Stimulated activated CD8-positive, alpha-beta memory T cell treated with anti-CD3 and anti-CD28 coated beads, Interleukin-4, amount 100 ng/mL, for 48 hours (primary cell): ENCODE measurements at regions not wholly inside any gene's neighbourhood (a gene's known extent, or its start where the extent isn't known, plus 50 kb on each side); places are given as distances from the start of the nearest gene placed in this dataset.

Experiments
- DNase-seq: peaks from one replicate; pipeline ENCODE4 v3.0.0-alpha.2; 2020

DNA sequence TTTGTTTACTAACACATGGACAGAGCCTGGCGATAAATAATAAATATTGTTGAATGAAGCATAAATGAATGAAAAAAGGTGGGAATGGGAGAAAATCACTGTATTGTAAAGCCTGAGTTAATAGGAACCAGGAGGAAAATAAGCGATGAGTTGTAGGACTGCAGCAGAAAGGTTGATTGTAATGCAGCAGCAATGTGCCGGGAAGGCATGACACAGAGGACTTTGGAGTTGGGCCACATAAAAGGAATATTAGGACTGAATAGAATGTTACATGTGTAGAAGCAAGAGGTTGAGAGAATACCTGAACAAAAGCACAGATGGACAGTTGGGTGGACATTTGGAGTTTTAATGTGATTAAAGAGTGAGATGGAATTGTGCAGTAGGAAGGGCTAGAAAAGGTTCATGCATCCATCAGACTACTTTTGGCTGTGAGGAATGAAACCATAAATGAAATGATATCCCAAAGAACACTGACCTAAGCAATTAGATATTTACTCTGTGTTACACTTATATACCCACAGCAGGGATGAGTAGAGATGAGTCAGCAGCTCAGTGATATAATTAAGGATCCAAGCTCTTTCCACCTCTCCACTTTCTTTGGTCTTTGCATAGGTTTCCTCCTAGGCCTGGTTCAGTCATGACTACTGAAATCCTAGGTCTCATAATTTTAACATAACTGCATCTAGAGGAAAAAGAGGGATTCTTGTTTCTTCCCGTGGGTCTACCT, 55.4 kb downstream of the CCER1 start:
- no peak for DNase-seq

DNA sequence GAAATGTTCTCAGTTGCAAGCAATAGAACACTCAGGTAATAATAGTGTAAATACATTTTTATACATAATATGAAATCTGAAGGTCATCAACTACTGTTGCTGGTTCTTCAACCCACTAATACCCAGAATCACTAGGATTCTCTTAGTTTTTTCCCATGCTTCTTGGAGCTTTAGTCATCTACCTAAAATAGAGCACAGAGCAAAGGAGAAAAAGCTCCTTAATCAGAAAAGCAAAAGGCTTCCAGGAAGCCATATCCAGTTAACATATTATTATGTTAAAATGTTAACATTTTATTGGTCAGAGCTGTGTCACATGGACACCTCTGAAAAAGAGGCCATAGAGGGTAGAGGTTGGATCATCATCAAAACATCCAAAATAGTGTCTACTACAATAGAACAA, 57.0 kb downstream of the CCER1 start:
- DNase-seq, result no peak

DNA sequence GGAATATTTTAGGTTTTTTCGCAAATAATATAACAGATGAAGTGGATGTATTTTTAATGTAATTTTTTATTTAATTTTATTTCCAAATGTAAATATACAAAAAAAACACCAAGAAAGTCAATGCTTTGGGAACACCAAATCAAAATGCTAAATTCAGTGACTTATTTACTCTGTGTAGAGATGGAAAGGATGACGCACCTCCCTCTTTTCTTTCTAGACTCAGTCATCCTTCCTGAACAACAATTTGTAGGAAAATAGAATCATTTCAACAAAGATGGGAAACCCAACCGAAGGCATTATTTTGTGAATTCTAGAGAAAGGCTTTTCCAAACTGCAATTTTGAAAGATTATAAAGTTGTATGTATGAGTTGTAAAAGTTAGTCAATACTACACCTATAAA, 57.7 kb downstream of the CCER1 start:
- no peak for DNase-seq

DNA sequence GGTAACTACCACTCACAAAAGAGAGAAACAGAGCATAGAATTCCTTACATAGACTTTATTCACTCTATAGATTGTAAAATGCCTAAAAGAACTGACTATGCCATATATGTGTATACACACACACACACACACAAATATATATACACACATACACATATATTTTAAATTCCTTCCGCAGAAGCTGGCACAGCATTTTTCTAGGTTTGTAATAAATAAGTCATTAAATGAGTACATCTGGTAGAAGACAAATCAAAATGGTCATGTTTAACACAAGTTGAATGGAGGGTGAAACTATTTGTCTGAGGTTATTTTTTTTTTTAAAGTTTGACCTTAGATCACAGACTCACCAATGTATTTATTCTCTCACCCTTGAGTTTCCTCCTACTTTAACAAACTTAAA, 58.2 kb downstream of the CCER1 start:
- no peak for DNase-seq

DNA sequence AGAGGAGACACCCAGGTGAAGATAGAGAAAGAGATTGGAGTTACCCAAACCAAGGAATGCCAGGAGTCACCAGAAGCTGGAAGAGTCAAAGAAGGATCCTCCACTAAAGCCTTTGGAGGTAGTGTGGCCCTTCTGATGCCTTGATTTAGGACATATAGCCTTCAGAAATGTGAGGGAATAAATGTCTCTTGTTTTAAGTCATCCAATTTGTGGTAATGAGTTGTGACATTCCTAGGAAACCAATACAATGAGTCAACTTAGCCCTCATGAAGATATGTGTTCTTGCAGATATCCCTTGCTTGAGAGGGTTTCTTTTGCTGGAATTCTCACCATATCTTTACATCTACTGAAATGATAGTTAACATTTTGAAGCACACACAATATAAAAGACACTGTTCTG, 58.8 kb downstream of the CCER1 start:
- no peak for DNase-seq

DNA sequence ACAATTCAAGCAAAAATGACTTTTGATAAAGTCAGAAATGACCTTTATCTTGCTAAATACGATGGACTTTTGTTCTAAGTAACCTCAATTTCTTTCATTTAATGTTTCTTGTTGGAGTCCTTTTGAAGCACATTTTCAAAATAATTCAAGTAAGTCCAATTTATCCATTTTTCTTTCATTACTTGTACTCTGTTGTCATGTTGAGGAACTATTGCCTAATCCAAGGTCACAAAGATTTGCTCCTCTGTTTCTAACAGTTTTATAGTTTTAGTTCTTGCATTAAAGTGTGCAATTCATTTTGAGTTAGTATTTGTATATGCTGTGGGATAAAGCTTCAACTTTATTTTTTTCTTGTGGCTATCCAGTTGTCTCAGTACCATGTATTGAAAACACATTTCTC, 66.7 kb downstream of the CCER1 start:
- no peak for DNase-seq

DNA sequence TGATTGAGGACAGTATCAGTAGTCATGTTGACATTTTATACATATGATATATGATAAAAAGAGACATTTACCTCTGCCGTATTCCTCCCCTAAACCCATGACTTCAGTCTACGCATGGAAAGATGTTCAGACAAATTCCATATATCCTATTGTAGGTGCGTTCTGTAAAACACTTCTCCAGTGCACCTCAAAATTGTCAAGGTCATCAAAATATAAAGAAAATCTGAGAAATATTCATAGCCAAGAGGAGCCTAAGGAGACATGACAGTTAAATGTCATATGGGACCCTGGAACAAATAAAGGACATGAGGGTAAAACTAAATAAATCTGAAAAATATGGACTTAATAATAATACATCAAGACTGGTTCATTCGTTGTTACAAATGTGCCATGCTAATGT, 71.5 kb downstream of the CCER1 start:
- DNase-seq, result no peak

DNA sequence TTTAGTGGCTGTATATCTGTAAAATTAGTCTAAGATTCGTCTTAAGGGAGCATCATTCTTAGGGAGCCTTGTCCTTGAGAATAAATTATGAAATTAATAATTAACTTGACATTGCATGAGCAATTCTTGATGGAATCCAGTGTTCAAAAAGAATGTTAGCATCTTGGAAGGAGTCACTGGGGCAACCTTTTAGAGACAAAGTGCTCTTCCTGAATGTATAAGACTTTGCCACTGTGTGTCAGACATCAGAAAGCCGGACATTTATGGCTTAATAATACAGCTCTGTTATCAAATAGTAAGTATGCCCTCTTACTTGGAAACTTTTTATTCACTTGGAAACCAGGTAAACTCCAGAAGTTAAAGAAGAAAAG, 83.3 kb downstream of the CCER1 start:
- DNase-seq, result no peak

DNA sequence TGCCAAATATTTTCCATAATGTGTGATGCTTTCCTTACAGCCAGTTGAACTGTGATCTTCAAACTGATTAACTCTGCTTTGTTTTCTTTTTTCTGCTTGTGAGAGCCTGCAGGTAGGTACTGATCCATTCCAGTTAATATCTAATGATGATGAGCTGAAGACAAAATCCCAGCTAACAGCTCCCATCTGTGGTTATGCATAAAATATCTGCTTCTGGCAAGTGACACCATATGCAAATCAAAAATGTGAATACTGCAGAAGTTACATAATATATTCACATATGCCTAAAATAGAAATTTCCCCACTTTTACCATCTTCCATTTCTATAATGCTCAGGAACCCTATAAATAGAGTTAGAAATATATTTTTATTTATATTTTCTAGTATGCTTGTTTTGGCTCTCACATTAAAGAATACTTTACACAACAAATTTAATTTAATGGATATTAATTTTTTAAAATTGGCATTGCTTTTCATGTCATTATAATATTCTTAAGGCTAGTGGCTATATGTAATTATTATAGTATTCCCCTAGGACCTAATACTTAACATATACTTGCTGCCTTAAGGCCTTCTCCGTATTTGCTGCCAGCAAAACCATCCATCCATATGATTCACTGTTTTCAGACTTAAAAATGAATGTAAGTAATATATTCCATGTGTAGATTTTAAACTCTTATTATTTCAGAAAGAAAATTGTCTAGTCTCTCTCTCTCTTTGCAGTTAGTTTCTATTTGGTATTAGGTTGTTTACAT, 83.8 kb downstream of the CCER1 start:
- DNase-seq, result no peak

DNA sequence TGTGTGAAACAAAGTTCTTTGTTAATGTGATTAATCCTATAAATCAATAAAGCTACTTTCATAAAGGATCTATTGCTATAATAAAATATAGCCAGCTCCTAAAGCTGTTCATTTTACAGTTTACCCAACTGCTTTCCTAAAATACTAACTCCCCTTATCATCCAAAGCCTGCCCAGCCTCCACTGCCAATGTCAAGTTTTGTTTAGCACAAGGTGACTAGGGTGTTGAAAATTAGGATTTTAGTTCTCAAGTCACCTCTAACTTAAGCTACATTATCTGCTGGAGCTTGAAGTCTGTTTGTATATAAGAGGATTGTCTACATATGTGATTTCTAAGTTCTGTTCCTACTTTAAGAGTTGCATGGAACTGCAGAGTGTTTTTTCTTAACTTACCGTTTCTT, 86.3 kb downstream of the CCER1 start:
- DNase-seq, result no peak

DNA sequence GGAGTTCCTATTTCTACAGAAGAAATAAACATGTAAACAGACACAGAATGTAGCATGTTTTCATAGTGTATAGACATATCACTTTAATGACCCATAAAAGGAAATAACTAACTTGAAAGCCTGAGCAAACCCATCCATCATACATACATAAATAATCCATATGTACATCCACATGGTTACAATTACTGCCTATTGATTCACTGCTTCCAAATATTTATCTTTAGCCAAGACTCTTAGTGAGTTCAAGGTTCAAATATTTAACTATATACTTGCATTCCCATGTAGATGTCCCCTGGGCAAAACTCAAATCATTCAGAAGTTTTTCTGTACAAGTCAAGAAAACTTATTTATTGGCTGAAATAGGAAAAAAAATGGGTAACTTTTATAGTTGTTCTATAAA, 95.4 kb downstream of the CCER1 start:
- no peak for DNase-seq

DNA sequence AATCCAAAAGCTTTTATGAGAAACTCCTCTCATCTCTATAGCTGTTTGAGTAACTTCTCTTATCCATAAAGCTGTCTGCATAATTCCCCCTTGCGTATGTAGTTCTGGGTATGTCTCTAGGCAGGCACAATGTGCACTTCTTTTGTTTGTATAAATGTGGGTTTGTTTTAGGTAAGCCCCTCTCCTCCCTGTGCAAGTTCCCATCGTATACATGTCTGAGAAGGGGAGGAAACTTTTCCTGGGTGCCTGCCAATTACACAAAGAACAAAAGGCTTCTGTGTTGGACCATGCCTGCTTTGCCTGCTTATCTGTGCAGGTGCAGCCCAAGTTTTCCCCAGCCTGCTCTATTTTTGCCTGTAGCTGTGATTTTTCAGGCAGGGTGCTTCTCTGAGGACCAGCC, 96.7 kb downstream of the CCER1 start:
- no peak for DNase-seq

DNA sequence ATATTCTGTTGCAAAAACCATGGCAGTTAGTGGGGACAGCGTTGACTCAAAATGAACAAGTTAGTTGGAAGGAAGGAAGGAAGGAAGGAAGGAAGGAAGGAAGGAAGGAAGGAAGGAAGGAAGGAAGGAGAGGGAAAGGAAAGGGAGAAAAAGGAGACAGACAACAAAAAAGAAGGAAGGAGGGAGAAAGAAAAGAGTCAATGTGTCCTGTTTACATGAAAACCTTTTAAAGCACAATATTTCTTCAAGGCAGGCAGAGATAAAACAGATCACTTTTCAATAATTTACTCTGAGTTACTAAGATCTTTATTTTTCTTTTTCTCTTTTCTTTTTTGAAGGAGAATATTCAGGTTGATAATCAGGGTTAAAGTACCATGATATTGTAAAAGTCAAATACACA, 99.4 kb downstream of the CCER1 start:
- DNase-seq, result no peak

DNA sequence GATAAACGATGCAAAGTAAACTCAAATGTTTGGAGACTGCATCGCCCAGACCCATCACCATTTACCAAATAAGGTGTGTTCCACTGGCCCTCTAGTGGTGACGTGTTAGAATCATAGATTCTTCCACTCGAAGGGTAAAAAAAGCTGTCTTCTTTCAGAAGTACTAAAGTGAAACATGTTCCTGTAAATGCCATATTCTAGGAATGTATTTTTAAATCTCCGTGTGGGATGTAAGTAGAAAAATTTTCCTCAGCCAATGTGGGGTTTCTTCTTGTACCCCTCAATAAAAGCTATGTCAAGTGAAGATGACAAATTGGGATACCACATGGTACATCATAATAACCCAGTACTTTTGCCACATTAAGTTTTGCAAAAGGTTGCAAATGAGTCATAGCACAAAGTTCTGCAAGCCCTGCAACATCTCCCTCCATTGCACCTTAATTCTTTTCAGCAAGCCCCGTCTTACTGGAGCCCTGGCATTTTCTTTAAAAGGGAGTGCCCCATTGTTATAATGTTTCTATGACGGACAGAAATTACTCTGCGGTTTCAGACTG, 100.8 kb downstream of the CCER1 start:
- no peak for DNase-seq

DNA sequence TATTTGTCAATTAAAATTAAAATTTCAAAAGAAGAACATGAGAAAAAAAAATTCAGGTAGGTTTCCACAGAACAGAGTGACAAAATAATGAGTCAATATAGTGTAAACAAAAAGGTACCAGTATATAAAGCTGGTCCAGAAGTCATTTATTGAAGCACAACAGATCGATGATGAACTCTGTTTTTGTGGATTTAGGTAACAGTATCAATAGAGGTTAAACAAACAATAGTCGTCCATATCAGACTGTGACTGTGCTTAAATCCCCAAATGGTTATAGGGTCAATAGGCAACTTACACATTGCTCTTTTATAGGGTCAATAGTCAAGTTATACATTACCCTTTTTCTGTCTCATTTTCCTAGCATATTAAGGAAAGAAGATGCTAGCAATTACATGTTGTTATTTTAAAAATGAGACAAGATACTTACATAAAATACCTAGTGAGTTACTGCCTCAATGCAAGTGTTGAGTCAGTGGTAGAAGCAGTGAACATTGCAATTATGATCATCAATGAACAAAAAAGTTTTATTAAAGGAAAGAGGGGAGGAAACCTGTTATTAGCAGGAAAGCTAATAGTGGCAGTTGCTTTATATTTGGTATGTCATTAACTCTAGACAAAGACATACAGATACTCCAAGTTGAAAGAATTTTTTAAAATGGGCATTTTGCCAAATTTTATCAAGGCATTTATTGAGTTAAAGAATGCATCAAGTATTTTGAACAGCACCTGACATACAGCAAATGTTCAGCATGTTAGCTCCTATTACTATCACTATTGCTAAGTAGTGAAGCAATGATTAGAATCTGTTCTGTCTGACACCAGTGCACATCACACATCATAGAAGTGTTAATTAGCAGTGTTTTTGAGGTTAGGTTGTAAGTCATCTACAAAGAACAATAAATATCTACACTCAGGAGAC, 102.9 kb downstream of the CCER1 start:
- no peak for DNase-seq

DNA sequence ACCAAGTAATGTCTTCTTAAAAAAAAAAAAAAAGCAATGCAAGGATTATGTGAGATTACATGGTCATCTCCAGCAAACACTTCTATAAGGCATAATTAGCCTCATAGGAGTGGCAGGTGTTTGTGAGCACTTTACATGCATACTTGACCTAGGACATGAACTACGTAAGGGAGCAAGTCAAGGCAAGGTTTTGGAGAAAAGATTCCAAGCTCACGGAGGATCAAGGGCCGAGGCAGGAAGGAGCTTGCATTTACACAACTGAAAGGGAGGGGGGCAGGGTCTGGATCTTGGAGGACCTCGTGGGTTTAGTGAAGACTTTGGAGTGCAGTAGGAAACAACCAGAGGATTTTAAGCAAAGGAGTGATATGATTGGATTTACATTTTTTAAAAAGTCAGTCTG, 112.5 kb downstream of the CCER1 start:
- DNase-seq, result no peak

DNA sequence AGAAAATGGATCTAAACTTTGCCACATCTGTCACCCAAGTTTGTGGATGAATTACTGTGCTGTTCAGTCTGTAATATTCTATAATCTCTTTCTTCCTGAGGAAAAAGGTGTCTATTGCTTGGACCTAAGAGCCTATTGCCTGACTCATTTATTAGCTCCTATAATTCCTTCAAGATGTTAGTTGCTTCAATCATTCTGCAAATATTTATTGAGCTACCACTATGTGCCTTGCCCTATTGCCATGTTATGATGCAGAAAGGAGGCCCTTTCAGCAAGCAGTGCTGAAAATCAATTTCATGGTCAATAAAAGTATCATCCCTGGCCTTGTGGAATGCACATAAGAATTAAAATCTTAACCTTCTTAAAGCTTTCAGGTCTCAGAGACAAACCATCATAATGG, 113.6 kb downstream of the CCER1 start:
- no peak for DNase-seq

DNA sequence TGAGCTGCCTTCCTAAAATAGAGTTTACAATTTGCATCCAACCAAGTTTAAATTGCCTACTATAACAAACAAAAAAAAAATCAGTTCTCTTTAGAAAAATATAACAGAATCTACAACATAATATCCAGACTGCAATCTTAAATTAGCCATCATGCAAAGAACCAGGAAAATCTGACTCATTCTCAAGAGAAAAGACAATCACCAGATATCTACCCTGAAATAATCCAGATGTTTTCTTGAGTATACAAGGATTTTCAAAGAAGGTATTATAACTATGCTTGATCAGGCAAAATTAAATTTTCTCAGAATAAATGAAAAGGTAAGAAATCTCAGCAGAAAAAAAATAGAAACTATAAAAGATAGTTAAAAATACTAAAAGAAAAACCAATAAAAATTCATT, 115.6 kb downstream of the CCER1 start:
- DNase-seq, result no peak

DNA sequence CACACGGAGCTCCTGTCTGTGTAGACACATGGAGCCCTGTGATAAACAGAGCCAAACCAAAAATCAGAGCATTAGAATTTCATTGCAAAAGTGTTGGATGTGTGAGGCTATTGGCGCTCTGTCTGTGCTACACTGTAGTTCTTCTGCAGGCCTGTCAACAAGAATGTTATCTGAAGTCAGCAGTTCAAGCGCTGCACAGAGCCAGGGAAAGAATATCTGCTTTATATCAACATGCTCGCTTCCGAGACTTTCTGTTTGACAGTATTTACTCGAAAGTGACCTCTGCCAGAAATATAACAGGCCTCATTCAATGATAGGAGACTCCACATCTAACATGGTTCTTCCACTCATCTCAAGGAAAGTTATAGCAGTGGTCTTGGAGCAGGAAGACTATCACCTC, 118.3 kb downstream of the CCER1 start:
- DNase-seq, result no peak

DNA sequence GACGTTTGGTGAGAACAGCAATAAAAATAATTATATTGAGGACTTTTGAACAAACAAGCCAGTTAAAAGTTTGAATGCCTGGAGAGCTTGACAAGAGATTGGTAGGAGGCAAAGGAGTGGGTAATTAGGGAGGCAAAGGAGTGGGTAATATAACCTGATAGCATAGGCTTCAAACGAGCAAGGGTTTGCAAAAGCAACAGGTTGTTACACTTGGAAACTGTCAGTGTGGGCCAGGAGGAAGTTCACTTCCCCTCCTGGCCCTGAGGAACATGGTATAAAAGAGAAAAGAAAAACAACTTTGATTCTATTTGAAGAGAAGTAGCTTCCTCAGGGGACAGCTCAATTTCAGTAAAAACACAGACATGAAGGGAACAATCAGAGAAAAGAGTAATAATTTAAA, 121.7 kb downstream of the CCER1 start:
- DNase-seq, result no peak

DNA sequence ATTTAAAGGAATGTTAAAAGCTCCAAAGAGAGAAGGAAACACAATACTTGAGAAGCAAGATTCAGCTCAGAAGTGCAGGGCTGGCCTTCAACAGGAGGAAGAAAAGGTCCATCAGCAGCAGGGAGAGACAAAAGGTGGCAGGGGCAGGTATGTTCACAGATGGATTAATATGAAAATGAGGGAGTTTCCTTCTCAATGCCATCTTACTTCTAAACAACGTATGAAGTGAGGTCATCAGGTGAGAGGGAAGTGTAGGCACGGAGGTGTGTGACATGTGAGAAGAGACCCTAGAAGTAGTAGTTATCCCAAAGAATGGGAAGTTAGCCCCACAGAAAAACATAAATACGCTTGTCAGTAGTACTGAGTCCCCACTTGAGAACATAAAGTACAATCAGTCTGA, 122.5 kb downstream of the CCER1 start:
- no peak for DNase-seq

DNA sequence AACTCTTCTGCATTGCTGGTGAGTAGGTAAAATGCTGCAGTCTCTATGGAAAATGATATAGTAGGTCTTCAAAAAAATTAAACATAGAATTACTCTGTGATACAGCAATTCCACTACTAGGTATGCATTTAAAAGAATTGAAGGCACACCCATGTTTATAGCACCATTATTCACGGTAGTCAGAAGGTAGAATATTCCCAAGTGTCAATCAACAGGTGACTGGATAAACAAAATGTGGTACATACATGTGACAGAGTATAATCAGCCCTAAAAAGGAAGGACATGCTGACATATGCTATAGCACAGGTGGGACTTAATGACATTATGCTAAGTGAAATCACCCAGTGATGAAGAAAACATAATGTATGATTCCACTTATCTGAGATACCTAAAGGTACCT, 123.3 kb downstream of the CCER1 start:
- DNase-seq, result no peak

DNA sequence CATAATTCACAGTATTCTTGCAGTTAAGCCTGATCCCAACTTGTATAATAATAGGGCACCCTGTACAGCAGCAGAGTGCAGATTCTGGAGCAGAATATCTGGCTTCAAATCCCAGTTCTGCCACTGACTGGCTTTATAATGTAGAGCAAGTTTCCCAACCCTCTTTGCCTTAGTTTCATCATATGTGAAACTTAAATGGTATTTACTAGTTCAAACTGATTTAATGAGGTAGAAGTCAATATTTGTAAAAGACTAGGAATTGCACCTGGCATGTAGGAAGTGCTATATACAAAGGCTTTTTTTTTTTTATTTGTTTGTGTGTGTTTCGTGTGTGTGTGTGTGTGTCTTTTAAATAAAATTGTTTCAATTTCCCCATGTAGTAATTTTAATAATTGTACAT, 125.9 kb downstream of the CCER1 start:
- no peak for DNase-seq

DNA sequence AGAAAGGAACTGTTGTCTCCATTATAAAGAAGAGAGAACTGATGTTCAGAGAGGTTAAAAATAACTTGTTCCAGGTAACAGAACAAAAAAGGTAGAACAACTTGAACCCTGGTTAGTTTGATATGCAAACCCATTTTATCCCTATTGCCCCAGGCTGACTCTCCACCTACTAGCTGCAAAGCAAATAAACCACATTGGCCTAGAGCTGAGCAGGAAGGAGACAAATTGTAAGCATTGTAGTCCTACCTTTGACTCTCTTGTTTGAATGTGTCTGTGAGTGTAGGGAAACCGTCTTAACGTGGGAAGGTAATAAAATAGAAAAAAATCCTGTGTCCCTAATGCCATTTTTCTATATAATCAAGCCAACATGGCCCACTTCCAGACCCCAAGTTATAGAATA, 126.4 kb downstream of the CCER1 start:
- no peak for DNase-seq
